ENCODE measurements at regions not wholly inside any gene's neighbourhood (a gene's known extent, or its start where the extent isn't known, plus 50 kb on each side); places are given as distances from the start of the nearest gene placed in this dataset.

DNA sequence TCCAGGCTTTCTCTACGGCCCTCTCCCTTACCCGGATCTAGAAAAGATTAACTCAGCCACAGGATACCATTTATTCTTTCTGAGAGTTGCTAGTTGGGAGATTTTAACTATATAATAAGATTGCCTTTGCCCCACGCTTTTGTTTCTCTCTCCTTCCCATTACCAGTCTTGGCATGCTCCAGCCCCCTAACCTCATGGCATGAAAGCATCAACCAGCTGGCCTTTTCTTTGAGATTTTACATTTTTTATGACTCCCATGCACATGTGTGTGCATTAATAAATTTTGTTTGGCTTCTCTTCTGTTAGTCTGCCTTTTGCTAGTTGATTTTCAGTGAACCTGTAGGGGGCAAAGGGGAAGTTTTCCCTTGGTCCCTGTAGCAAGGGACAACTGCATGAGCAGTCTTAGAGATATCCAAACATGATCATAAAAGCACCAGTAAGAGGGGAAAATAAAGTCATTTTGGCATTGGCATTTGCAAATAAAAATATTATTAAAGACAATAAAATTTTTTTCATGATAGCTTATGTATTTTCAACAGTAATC lies 73.6 kb downstream of the OXSM start:
- H3K27me3 ChIP-seq: no peaks in the 10 kb centered on the region
- no peak overlapping the region for H3K4me3 ChIP-seq
- intact Hi-C loops (cut with DNase I): loop anchor here (5.0 kb wide), 1 partner anchor 1546 kb away; no protein-coding TSS in a partner anchor
- H3K9me3 ChIP-seq: no peaks in the 10 kb centered on the region
- no peaks in the 10 kb centered on the region for H3K4me1 ChIP-seq
- H3K36me3 ChIP-seq: no peaks in the 10 kb centered on the region
- TF ChIP-seq, protein P1, sequence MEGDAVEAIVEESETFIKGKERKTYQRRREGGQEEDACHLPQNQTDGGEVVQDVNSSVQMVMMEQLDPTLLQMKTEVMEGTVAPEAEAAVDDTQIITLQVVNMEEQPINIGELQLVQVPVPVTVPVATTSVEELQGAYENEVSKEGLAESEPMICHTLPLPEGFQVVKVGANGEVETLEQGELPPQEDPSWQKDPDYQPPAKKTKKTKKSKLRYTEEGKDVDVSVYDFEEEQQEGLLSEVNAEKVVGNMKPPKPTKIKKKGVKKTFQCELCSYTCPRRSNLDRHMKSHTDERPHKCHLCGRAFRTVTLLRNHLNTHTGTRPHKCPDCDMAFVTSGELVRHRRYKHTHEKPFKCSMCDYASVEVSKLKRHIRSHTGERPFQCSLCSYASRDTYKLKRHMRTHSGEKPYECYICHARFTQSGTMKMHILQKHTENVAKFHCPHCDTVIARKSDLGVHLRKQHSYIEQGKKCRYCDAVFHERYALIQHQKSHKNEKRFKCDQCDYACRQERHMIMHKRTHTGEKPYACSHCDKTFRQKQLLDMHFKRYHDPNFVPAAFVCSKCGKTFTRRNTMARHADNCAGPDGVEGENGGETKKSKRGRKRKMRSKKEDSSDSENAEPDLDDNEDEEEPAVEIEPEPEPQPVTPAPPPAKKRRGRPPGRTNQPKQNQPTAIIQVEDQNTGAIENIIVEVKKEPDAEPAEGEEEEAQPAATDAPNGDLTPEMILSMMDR (IDR thresholded peaks at IDR 0.05): no peak
- H3K27ac ChIP-seq: no peak overlapping the region
- no peak for DNase-seq (ENCODE audit: extremely low spot score in 2 of 2)

DNA sequence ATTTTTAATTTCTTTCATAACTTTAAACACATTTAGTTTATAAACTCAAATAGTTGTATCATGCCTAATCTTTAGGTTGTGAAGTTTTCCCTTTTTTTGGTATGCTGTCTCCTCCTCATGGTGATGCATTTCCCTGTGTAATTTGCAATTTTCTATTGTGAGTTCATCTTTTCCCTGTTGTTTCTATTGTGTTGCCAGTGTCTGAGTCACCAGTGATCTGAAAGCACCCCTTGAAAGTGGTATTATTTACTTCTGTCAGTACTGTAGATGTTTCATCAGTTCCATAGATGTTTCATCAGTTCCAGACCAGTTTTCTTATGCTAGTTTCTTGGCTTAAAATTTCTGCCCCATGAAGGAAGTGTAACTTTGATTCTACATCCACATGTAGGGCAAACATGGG lies 80.6 kb downstream of the OXSM start:
- Histone ChIP-seq H3K9me3 (no peaks in the 10 kb centered on the region), H3K4me3 (no peak overlapping the region), H3K27me3 (no peaks in the 10 kb centered on the region), H3K36me3 (no peaks in the 10 kb centered on the region), H3K27ac (no peak overlapping the region), H3K4me1 (no peaks in the 10 kb centered on the region)
- TF ChIP-seq POLR2A (IDR thresholded peaks at IDR 0.05) (no peak), POLR2AphosphoS5 (IDR thresholded peaks at IDR 0.05; ENCODE audit: insufficient read depth in 1 of 2, low read depth in 1 of 2) (no peak)
- TF ChIP-seq, protein P1 (IDR thresholded peaks at IDR 0.05): no peak
- intact Hi-C loops (cut with DNase I): no loop called here
- DNase-seq (ENCODE audit: extremely low spot score in 2 of 2): no peak

DNA sequence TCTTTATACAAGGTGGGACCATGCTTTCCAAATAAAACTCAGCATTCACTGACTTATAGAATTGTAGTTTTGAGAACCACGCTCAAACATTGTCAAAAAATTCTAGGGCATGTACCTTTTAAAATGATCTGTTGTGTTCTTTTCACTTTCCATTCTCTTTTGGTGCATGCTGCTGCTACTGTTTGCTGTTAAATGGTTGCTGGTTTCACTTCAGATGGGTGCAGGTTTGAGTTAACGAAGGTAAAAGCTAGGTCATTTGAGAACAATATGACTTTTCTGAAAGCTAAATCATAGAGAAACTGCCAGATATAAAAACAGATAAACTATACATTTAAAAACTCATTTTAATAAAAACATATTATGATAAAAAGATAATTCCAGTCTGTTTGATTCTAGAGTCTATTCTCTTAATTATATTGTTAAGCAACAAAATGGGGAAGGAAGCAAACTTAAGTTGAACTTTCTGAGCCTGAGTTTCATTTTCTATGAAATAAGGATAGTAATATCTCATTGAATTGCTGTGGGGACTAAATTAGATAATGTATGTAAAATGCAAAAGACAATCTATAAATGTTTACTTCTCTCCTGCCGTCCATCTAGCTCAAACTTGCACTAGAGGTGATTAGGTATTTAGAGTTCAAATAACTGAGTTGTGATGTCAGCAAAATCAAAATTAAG lies 82.4 kb downstream of the OXSM start:
- Histone ChIP-seq H3K27ac (no peak overlapping the region), H3K9me3 (no peaks in the 10 kb centered on the region), H3K36me3 (no peaks in the 10 kb centered on the region), H3K4me3 (no peak overlapping the region), H3K27me3 (no peaks in the 10 kb centered on the region), H3K4me1 (no peaks in the 10 kb centered on the region)
- intact Hi-C loops (cut with DNase I): no loop called here
- DNase-seq (ENCODE audit: extremely low spot score in 2 of 2): no peak
- TF ChIP-seq, protein P1 (IDR thresholded peaks at IDR 0.05): no peak
- TF ChIP-seq POLR2AphosphoS5 (IDR thresholded peaks at IDR 0.05; ENCODE audit: insufficient read depth in 1 of 2, low read depth in 1 of 2) (no peak), POLR2A (IDR thresholded peaks at IDR 0.05) (no peak)

DNA sequence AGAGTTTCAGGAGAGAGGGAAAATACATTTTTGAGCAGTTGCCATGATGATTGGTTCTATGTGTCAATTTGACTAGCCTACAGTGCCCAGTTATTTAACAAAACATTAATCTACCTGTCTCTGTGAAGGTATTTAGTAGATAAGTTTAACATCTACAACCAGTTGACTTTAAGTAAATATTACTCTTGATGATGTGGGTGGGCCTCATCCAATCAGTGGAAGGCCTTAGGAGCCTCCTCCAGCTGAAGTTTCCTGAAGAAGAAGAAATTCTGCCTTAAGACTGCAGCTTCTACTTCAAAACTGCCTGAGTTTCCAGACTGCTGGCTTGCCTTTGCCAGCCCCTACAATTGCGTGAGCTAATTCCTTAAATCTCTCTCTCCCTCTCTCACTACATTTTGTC lies 93.6 kb downstream of the OXSM start:
- no peaks in the 10 kb centered on the region for H3K36me3 ChIP-seq
- H3K4me1 ChIP-seq: no peaks in the 10 kb centered on the region
- no peak overlapping the region for H3K4me3 ChIP-seq
- H3K9me3 ChIP-seq: no peaks in the 10 kb centered on the region
- DNase-seq (ENCODE audit: extremely low spot score in 2 of 2): no peak
- no peaks in the 10 kb centered on the region for H3K27me3 ChIP-seq
- TF ChIP-seq, protein P1 (IDR thresholded peaks at IDR 0.05): no peak
- TF ChIP-seq POLR2AphosphoS5 (IDR thresholded peaks at IDR 0.05; ENCODE audit: insufficient read depth in 1 of 2, low read depth in 1 of 2) (no peak), POLR2A (IDR thresholded peaks at IDR 0.05) (no peak)
- intact Hi-C loops (cut with DNase I): no loop called here
- no peak overlapping the region for H3K27ac ChIP-seq

DNA sequence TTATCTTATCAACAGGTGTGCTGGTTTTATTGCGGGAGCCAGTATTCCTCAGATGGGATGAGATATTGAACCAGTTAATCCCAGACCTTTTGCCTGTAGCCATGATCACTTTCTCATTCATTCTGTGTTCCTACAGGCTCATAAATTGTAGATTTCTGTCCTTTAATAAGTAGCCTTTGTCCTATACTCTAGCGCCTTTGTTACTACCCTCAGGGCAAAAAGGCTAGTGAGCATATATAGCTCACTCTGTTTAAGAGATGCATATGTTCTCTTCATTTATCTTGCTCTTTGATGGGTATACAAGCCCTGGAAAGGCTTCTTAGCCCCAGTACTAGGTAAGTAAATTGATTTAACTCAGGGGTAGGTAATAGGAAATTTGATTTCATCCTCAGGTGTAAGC lies 95.1 kb downstream of the OXSM start:
- Histone ChIP-seq H3K4me3 (no peak overlapping the region), H3K27me3 (no peaks in the 10 kb centered on the region), H3K9me3 (no peaks in the 10 kb centered on the region), H3K27ac (no peak overlapping the region), H3K36me3 (no peaks in the 10 kb centered on the region), H3K4me1 (no peaks in the 10 kb centered on the region)
- TF ChIP-seq, protein P1 (IDR thresholded peaks at IDR 0.05): no peak
- no peak for TF ChIP-seq POLR2AphosphoS5 (IDR thresholded peaks at IDR 0.05; ENCODE audit: insufficient read depth in 1 of 2, low read depth in 1 of 2)
- TF ChIP-seq POLR2A (IDR thresholded peaks at IDR 0.05): no peak
- intact Hi-C loops (cut with DNase I): no loop called here
- no peak for DNase-seq (ENCODE audit: extremely low spot score in 2 of 2)

All from vagina (tissue), 2 donors.